ENCODE measurements at regions not wholly inside any gene's neighbourhood (a gene's known extent, or its start where the extent isn't known, plus 50 kb on each side); places are given as distances from the start of the nearest gene placed in this dataset.

DNA sequence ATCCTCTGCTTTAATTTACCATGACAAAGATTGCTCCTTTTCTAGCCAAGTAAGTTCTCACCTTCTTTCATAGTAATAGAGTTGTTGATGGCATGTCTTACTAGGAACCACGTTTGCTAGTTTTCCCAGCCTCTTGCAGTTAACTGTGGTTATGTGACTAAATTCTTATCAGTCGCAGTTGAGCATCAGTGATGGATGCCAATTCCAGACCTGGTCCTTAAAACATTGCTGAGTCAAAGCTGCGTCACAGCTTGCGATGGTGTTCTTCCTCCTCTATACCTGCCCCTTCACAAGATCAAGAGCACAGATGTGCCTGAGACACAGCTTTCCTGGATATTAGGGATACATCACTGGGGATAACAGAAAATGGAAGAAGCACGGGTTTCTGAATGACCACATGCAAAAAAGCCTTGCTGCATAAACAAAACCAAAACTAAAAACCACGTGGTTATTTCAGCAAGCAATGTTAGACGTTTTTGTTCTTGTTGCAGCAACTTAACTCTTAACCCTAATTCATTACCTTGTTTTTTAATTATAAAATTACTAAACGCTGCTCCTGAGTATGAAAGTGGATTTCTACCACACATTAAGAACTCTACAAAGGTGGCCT, 97.6 kb upstream of the DACH1 start:
- Histone ChIP-seq H3K4me3 (peak overlapping the region in 1 of 3 donors; percentile 10), H3K27me3 (no peaks in the 10 kb centered on the region), H3K4me1 (no peaks in the 10 kb centered on the region), H3K27ac (no peak overlapping the region), H3K36me3 (no peaks in the 10 kb centered on the region), H3K9me3 (no peaks in the 10 kb centered on the region)
- DNase-seq (ENCODE audit: low spot score in 2 of 2), result no peak
- intact Hi-C loops (cut with DNase I; ENCODE audit: low total_unique reads), result no loop called here
- TF ChIP-seq POLR2AphosphoS5 (IDR thresholded peaks at IDR 0.05), result no peak
- TF ChIP-seq CTCF (IDR thresholded peaks at IDR 0.05), result no peak
- no peak for TF ChIP-seq POLR2A (IDR thresholded peaks at IDR 0.05)

- no peak for TF ChIP-seq POLR2A (IDR thresholded peaks at IDR 0.05)
- Histone ChIP-seq H3K4me1 (no peaks in the 10 kb centered on the region), H3K27me3 (no peaks in the 10 kb centered on the region), H3K9me3 (no peaks in the 10 kb centered on the region), H3K36me3 (no peaks in the 10 kb centered on the region), H3K4me3 (no peak overlapping the region), H3K27ac (no peak overlapping the region)
- intact Hi-C loops (cut with DNase I; ENCODE audit: low total_unique reads), result no loop called here
- DNase-seq (ENCODE audit: low spot score in 2 of 2), result no peak
Observed at GRCh38 chr13:71962735-71963134, 95.7 kb upstream of the DACH1 start.

- Histone ChIP-seq H3K27ac (no peak overlapping the region), H3K27me3 (no peaks in the 10 kb centered on the region), H3K4me3 (no peak overlapping the region), H3K9me3 (no peaks in the 10 kb centered on the region), H3K36me3 (no peaks in the 10 kb centered on the region), H3K4me1 (no peaks in the 10 kb centered on the region)
- intact Hi-C loops (cut with DNase I; ENCODE audit: low total_unique reads), result no loop called here
- no peak for DNase-seq (ENCODE audit: low spot score in 2 of 2)
- TF ChIP-seq POLR2AphosphoS5 (IDR thresholded peaks at IDR 0.05), result no peak
- no peak for TF ChIP-seq CTCF (IDR thresholded peaks at IDR 0.05)
- no peak for TF ChIP-seq POLR2A (IDR thresholded peaks at IDR 0.05)
Observed at GRCh38 chr13:71962126-71962525, 95.1 kb upstream of the DACH1 start.

DNA sequence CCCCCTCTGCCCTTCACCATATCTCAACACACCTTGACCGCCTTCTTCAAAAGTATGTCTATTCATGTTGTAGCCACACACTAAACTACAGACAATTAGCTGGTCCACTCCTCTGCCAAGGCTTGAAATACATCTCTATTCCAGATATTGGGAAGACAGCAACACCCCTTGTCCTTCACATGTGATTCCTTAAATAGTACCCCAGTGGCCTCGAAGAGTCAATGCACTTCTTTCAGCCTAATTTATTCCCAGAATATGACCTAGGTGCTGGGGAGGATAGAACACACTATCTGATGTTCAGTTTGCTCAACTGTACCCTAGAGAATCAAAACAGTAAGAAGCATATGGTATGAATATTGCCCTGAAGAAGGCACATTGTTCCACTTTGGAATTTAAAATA, 82.4 kb upstream of the DACH1 start:
- Histone ChIP-seq H3K4me1 (no peaks in the 10 kb centered on the region), H3K27me3 (no peaks in the 10 kb centered on the region), H3K36me3 (no peaks in the 10 kb centered on the region), H3K9me3 (no peaks in the 10 kb centered on the region), H3K4me3 (no peak overlapping the region), H3K27ac (no peak overlapping the region)
- DNase-seq (ENCODE audit: low spot score in 2 of 2), result no peak
- no peak for TF ChIP-seq CTCF (IDR thresholded peaks at IDR 0.05)
- intact Hi-C loops (cut with DNase I; ENCODE audit: low total_unique reads), result no loop called here

- Histone ChIP-seq H3K4me1 (no peaks in the 10 kb centered on the region), H3K36me3 (no peaks in the 10 kb centered on the region), H3K9me3 (no peaks in the 10 kb centered on the region), H3K4me3 (no peak overlapping the region), H3K27ac (no peak overlapping the region), H3K27me3 (no peaks in the 10 kb centered on the region)
- intact Hi-C loops (cut with DNase I; ENCODE audit: low total_unique reads), result no loop called here
- no peak for TF ChIP-seq POLR2A (IDR thresholded peaks at IDR 0.05)
- TF ChIP-seq CTCF (IDR thresholded peaks at IDR 0.05), result no peak
- no peak for TF ChIP-seq POLR2AphosphoS5 (IDR thresholded peaks at IDR 0.05)
- no peak for DNase-seq (ENCODE audit: low spot score in 2 of 2)
Observed at GRCh38 chr13:71939186-71939585, 72.2 kb upstream of the DACH1 start.
